DND-41 (cell line): ENCODE measurements at regions not wholly inside any gene's neighbourhood (a gene's known extent, or its start where the extent isn't known, plus 50 kb on each side); places are given as distances from the start of the nearest gene placed in this dataset.

Experiments
- ATAC-seq: fragments of 200-7000 bp; cut with Tn5 transposase; 3 replicates; pipeline ENCODE4 v1.9.1; 2021; ENCODE audit warnings: low read depth; ENCODE audit not compliant: insufficient read depth
- DNase-seq: peaks from one replicate; pipeline ENCODE4 v3.0.0-alpha.2; 2020
- H2AFZ ChIP-seq: 2 replicates; pipeline ENCODE4 v1.6.0; 2012; ENCODE audit warnings: low read depth, low read length
- H3K27ac ChIP-seq: 2 replicates; pipeline ENCODE4 v1.5.1; 2012; ENCODE audit warnings: low read length, inconsistent platforms
- H3K27me3 ChIP-seq: fragments of 200-600 bp; sonication (generic); 2 replicates; pipeline ENCODE4 v1.6.0; 2012; ENCODE audit warnings: low read length, mild to moderate bottlenecking, inconsistent platforms; ENCODE audit not compliant: insufficient read depth, poor library complexity
- H3K36me3 ChIP-seq: 2 replicates; pipeline ENCODE4 v1.5.1; 2012; ENCODE audit warnings: low read length, inconsistent platforms; ENCODE audit not compliant: insufficient read depth
- H3K4me1 ChIP-seq: 2 replicates; pipeline ENCODE4 v1.5.1; 2012; ENCODE audit warnings: mild to moderate bottlenecking, low read length; ENCODE audit not compliant: insufficient read depth
- H3K4me2 ChIP-seq: 2 replicates; pipeline ENCODE4 v1.6.0; 2012; ENCODE audit warnings: mild to moderate bottlenecking, moderate library complexity, low read length, inconsistent platforms; ENCODE audit not compliant: insufficient read depth
- H3K4me3 ChIP-seq, 2 experiments: fragments of 200-600 bp in 1 of 2; shearing (Covaris generic) in 1 of 2; 2 replicates each; pipeline ENCODE4 v1.5.1; 2012 to 2016; ENCODE audit warnings: inconsistent platforms in 2 of 2, low read length in 2 of 2, mild to moderate bottlenecking in 2 of 2, low read depth in 1 of 2, moderate library complexity in 1 of 2
- H3K79me2 ChIP-seq: 2 replicates; pipeline ENCODE4 v1.6.0; 2012; ENCODE audit warnings: low read length, inconsistent platforms; ENCODE audit not compliant: insufficient read depth
- H3K9ac ChIP-seq: 2 replicates; pipeline ENCODE4 v1.6.0; 2012; ENCODE audit warnings: low read depth, mild to moderate bottlenecking, inconsistent platforms, low read length, moderate library complexity
- H3K9me3 ChIP-seq: 2 replicates; pipeline ENCODE4 v1.5.1; 2012; ENCODE audit warnings: low read length, moderate library complexity, mild to moderate bottlenecking, inconsistent platforms; ENCODE audit not compliant: insufficient read depth, severe bottlenecking
- H4K20me1 ChIP-seq: 2 replicates; pipeline ENCODE4 v1.6.0; 2012; ENCODE audit warnings: low read length; ENCODE audit not compliant: insufficient read depth
- EZH2 ChIP-seq: IDR thresholded peaks from 3 replicates; pipeline ENCODE4 v1.6.1; 2012; ENCODE audit warnings: borderline replicate concordance, low read depth, mild to moderate bottlenecking, moderate library complexity, low read length, inconsistent platforms; ENCODE audit not compliant: severe bottlenecking
- TF ChIP-seq, protein P1 (sequence below): IDR thresholded peaks from 2 replicates; pipeline ENCODE4 v1.5.1; 2012; ENCODE audit warnings: borderline replicate concordance, low read length, moderate library complexity, mild to moderate bottlenecking; ENCODE audit not compliant: poor library complexity, severe bottlenecking; ENCODE audit errors: extremely low read depth

GRCh38 chr16:73796241-73796640 lies 500.4 kb upstream of the PSMD7 start:
- H2AFZ ChIP-seq = no peak overlapping the region
- H3K9ac ChIP-seq = no peak overlapping the region
- no peaks in the 10 kb centered on the region for H3K36me3 ChIP-seq
- DNase-seq (no peak), ATAC-seq (no peak)
- H3K4me2 ChIP-seq = no peak overlapping the region
- no peaks in the 10 kb centered on the region for H4K20me1 ChIP-seq
- H3K4me3 ChIP-seq = no peak overlapping the region
- H3K27ac ChIP-seq = no peak overlapping the region
- H3K27me3 ChIP-seq = no peaks in the 10 kb centered on the region
- no peaks in the 10 kb centered on the region for H3K4me1 ChIP-seq
- H3K79me2 ChIP-seq = no peaks in the 10 kb centered on the region
- no peak for TF ChIP-seq EZH2
- TF ChIP-seq, protein P1, sequence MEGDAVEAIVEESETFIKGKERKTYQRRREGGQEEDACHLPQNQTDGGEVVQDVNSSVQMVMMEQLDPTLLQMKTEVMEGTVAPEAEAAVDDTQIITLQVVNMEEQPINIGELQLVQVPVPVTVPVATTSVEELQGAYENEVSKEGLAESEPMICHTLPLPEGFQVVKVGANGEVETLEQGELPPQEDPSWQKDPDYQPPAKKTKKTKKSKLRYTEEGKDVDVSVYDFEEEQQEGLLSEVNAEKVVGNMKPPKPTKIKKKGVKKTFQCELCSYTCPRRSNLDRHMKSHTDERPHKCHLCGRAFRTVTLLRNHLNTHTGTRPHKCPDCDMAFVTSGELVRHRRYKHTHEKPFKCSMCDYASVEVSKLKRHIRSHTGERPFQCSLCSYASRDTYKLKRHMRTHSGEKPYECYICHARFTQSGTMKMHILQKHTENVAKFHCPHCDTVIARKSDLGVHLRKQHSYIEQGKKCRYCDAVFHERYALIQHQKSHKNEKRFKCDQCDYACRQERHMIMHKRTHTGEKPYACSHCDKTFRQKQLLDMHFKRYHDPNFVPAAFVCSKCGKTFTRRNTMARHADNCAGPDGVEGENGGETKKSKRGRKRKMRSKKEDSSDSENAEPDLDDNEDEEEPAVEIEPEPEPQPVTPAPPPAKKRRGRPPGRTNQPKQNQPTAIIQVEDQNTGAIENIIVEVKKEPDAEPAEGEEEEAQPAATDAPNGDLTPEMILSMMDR = no peak
- no peaks in the 10 kb centered on the region for H3K9me3 ChIP-seq

DNA sequence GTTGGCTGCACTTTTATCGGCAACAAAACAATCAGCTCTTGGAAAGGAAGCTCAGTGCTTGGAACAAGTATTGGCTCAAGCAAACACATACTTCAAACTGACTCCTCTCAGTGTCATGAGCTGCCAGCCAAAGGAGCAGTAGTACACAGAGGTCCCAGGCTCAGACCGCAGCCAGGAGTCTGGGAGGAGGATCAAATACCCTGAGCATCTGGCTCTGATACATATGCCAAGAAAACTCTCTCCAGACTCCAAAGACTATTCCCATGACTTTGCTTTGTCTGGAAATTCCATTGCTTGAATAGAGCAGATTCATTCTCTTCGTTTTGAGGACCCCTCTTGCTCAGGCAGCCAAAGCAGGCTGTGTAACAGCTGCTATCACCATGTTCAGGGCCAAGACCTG lies 501.6 kb upstream of the PSMD7 start:
- Histone ChIP-seq H3K9me3 (no peaks in the 10 kb centered on the region), H3K9ac (no peak overlapping the region), H3K27ac (no peak overlapping the region), H3K36me3 (no peaks in the 10 kb centered on the region), H3K4me1 (no peaks in the 10 kb centered on the region), H3K79me2 (no peaks in the 10 kb centered on the region), H2AFZ (no peak overlapping the region), H3K4me3 (no peak overlapping the region), H3K27me3 (no peaks in the 10 kb centered on the region), H4K20me1 (no peaks in the 10 kb centered on the region), H3K4me2 (no peak overlapping the region)
- no peak for TF ChIP-seq EZH2
- TF ChIP-seq, protein P1 = no peak
- DNase-seq (no peak), ATAC-seq (no peak)

- TF ChIP-seq, protein P1 = no peak
- TF ChIP-seq EZH2 = no peak
- H2AFZ ChIP-seq = no peak overlapping the region
- no peak for DNase-seq
- H3K79me2 ChIP-seq = no peaks in the 10 kb centered on the region
- ATAC-seq = no peak
- H3K4me1 ChIP-seq = no peaks in the 10 kb centered on the region
- no peak overlapping the region for H3K4me2 ChIP-seq
- H4K20me1 ChIP-seq = no peaks in the 10 kb centered on the region
- no peak overlapping the region for H3K9ac ChIP-seq
- no peak overlapping the region for H3K4me3 ChIP-seq
- no peak overlapping the region for H3K27ac ChIP-seq
- H3K27me3 ChIP-seq = no peaks in the 10 kb centered on the region
- no peaks in the 10 kb centered on the region for H3K36me3 ChIP-seq
- H3K9me3 ChIP-seq = no peaks in the 10 kb centered on the region
Observed at GRCh38 chr16:73793871-73794437, 502.7 kb upstream of the PSMD7 start.

DNA sequence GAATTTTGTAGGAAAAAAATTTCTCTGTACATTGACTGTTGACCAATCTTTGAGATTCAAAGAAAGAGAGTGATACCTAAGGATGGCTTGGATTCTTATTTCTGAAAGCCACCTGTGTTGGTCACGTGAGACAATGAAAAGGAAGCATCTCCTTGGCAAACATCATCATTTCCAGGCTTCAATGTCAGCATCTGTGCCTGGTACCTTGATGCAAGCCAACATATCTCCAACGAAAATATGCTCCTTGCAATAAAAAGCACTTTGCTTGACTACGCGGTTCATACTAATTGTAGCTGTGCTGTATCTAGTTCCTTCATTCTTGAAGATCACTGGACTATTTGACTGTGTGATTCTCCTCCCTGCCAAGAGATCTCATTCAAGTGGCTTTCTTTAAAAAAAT lies 503.4 kb upstream of the PSMD7 start:
- Histone ChIP-seq H4K20me1 (no peaks in the 10 kb centered on the region), H2AFZ (no peak overlapping the region), H3K9ac (no peak overlapping the region), H3K27me3 (no peaks in the 10 kb centered on the region), H3K27ac (no peak overlapping the region), H3K79me2 (no peaks in the 10 kb centered on the region), H3K4me3 (no peak overlapping the region), H3K36me3 (no peaks in the 10 kb centered on the region), H3K4me2 (no peak overlapping the region), H3K4me1 (no peaks in the 10 kb centered on the region), H3K9me3 (no peaks in the 10 kb centered on the region)
- ATAC-seq (no peak), DNase-seq (no peak)
- TF ChIP-seq, protein P1 = no peak
- TF ChIP-seq EZH2 = no peak
